K562 (cell line): ENCODE measurements at regions not wholly inside any gene's neighbourhood (a gene's known extent, or its start where the extent isn't known, plus 50 kb on each side); places are given as distances from the start of the nearest gene placed in this dataset.

ENCODE experiments used
- ATAC-seq: fragments of 200-7000 bp; cut with Tn5 transposase; 3 replicates; pipeline ENCODE4 v1.9.1; 2020; ENCODE audit warnings: moderate library complexity
- BruUV-seq: library from RNA; stranded (reverse); fragments of 400-500 nt; replicated peaks from 2 replicates; lab custom pipeline; 2021; lab: Mats Ljungman, UMichigan
- CTCF ChIA-PET: fragments of 300-600 bp; formaldehyde crosslinking; extraction: SDS; loops from one replicate; lab custom pipeline; 2021; ENCODE audit warnings: low intra/inter-chr PET ratio; lab: Yijun Ruan, JAX
- POLR2A ChIA-PET: fragments of 300-600, 350-650 bp; sonication (Branson Sonifier 250); formaldehyde crosslinking; extraction: SDS; loops from one replicate; lab custom pipeline; 2021; ENCODE audit warnings: antibody characterized with exemption, inconsistent platforms; lab: Yijun Ruan, JAX
- DNase-seq, 4 experiments: peaks; one replicate each; pipeline versions ENCODE4 v3.0.0 to v3.0.0-alpha.2; 2011 to 2018; ENCODE audit warnings: low spot score in 3 of 4, mixed read lengths in 3 of 4; ENCODE audit errors: extremely low read depth in 1 of 4
- FAIRE-seq: peaks from 2 replicates; lab custom pipeline; 2011; peaks lifted over from hg19 to GRCh38; lab: Jason Lieb, UNC
- H2AFZ ChIP-seq: 2 replicates; pipeline ENCODE4 v1.6.0; 2011; ENCODE audit warnings: low read depth, low read length, control low read depth, inconsistent platforms
- H3K27ac ChIP-seq: fragments of 200-600 bp; 3 replicates; pipeline ENCODE4 v1.8.0; 2011; ENCODE audit warnings: low read depth, mild to moderate bottlenecking, control low read depth, inconsistent platforms, low read length, moderate library complexity, mixed read lengths; ENCODE audit errors: extremely low read depth
- H3K27me3 ChIP-seq, 2 experiments: fragments of 300-600 bp in 1 of 2; 2 replicates in 1 of 2; 3 replicates in 1 of 2; pipeline versions ENCODE4 v1.6.0 to v1.8.0; 2011; ENCODE audit warnings: inconsistent platforms in 2 of 2, low read length in 2 of 2, mild to moderate bottlenecking in 1 of 2, mixed read lengths in 1 of 2, moderate library complexity in 1 of 2; ENCODE audit not compliant: control insufficient read depth in 2 of 2, insufficient read depth in 2 of 2
- H3K36me3 ChIP-seq: fragments of 300-600 bp; 3 replicates; pipeline ENCODE4 v1.8.0; 2011; ENCODE audit warnings: mild to moderate bottlenecking, low read length, inconsistent platforms; ENCODE audit not compliant: control insufficient read depth, insufficient read depth
- H3K4me1 ChIP-seq, 2 experiments: fragments of 200-600 bp in 1 of 2; replicated peaks in 1 of 2; 2 replicates in 1 of 2; 3 replicates in 1 of 2; pipeline versions ENCODE4 v1.5.1 to v1.8.0; 2011; ENCODE audit warnings: inconsistent platforms in 2 of 2, low read length in 2 of 2, mild to moderate bottlenecking in 1 of 2, mixed read lengths in 1 of 2, moderate library complexity in 1 of 2; ENCODE audit not compliant: control insufficient read depth in 2 of 2, insufficient read depth in 2 of 2
- H3K4me2 ChIP-seq: 2 replicates; pipeline ENCODE4 v1.6.1; 2011; ENCODE audit warnings: low read length, control low read depth, inconsistent platforms, mixed read lengths; ENCODE audit not compliant: insufficient read depth
- H3K4me3 ChIP-seq: fragments of 200-600 bp; sonication (generic), shearing (Covaris generic); 2 replicates; pipeline ENCODE4 v1.5.1; 2016; ENCODE audit warnings: control low read depth, inconsistent platforms
- H3K79me2 ChIP-seq: fragments of 200-600 bp; 3 replicates; pipeline ENCODE4 v1.8.0; 2011; ENCODE audit warnings: low read length, inconsistent platforms; ENCODE audit not compliant: control insufficient read depth, insufficient read depth
- H3K9ac ChIP-seq, 2 experiments: 2 replicates each; pipeline versions ENCODE4 v1.6.0 to v1.6.1; 2011; ENCODE audit warnings: low read depth in 2 of 2, low read length in 2 of 2, control low read depth in 1 of 2, inconsistent platforms in 1 of 2, mild to moderate bottlenecking in 1 of 2, mixed read lengths in 1 of 2; ENCODE audit not compliant: insufficient read depth in 1 of 2
- H3K9me1 ChIP-seq: one replicate; pipeline ENCODE4 v1.6.0; 2011; ENCODE audit warnings: inconsistent platforms, mild to moderate bottlenecking, low read length, moderate library complexity; ENCODE audit not compliant: control insufficient read depth, insufficient read depth
- H3K9me3 ChIP-seq: replicated peaks from 2 replicates; pipeline ENCODE4 v1.5.1; 2011; ENCODE audit warnings: low read depth, low read length, inconsistent platforms; ENCODE audit not compliant: control insufficient read depth, insufficient read depth
- H4K20me1 ChIP-seq: replicated peaks from 2 replicates; pipeline ENCODE4 v1.6.1; 2011; ENCODE audit warnings: low read length, inconsistent platforms, mixed read lengths; ENCODE audit not compliant: control insufficient read depth, insufficient read depth
- HOMEZ ChIP-seq: fragments of 250-450 bp; sonication (Bioruptor Pico); IDR thresholded peaks from 2 replicates; pipeline ENCODE4 v1.4.0; 2020; ENCODE audit warnings: mild to moderate bottlenecking, moderate library complexity
- MCM7 ChIP-seq, 2 experiments: fragments of 450-650 bp; IDR thresholded peaks; 2 replicates each; pipeline ENCODE4 v1.6.1; 2016 to 2018
- SAFB ChIP-seq: fragments of 200-400 bp; formaldehyde crosslinking; IDR thresholded peaks from 2 replicates; pipeline ENCODE4 v1.6.1; 2017; ENCODE audit warnings: low read depth, low read length, borderline replicate concordance
- SPI1 ChIP-seq: IDR thresholded peaks from 2 replicates; pipeline ENCODE4 v1.6.1; 2011; ENCODE audit warnings: low read depth, low read length, control low read depth, borderline replicate concordance
- TOE1 ChIP-seq, 2 experiments: fragments of 450-650 bp in 1 of 2; sonication (generic) in 1 of 2; formaldehyde crosslinking in 1 of 2; IDR thresholded peaks; 2 replicates each; pipeline versions ENCODE4 v1.7.1 to v1.8.0; 2016 to 2022; ENCODE audit warnings: borderline replicate concordance in 2 of 2, mild to moderate bottlenecking in 2 of 2, antibody characterized with exemption in 1 of 2, inconsistent platforms in 1 of 2, low read depth in 1 of 2, missing genetic modification reagents in 1 of 2, moderate library complexity in 1 of 2
- ZKSCAN8 ChIP-seq: fragments of 200-800 bp; sonication (Bioruptor generic); IDR thresholded peaks from 2 replicates; pipeline ENCODE4 v1.6.1; 2016; ENCODE audit warnings: missing genetic modification characterization, missing compliant biosample characterization
- ZNF561 ChIP-seq: fragments of 450-650 bp; formaldehyde crosslinking; conservative IDR thresholded peaks from 2 replicates; pipeline ENCODE4 v1.4.0; 2020; ENCODE audit warnings: mild to moderate bottlenecking, moderate library complexity
- ZNF778 ChIP-seq: fragments of 450-650 bp; formaldehyde crosslinking; IDR thresholded peaks from 2 replicates; pipeline ENCODE4 v1.4.0; 2020; ENCODE audit warnings: mild to moderate bottlenecking, moderate library complexity
- WGBS: fragments of 100-300 bp; shearing (Covaris generic); methylation state at CpG from one replicate; pipeline ENCODE4 v1.1.6; 2016; ENCODE audit warnings: low coverage, mixed read lengths; ENCODE audit not compliant: insufficient coverage; ENCODE audit errors: missing lambda C conversion rate; 5-methylcytosine and 5-hydroxymethylcytosine counted together
- in situ Hi-C: fragments of 300-500 bp; cut with MboI; formaldehyde crosslinking; loops from 4 replicates; pipeline ENCODE4 v1.15.0; 2018; ENCODE audit warnings: inconsistent platforms, mixed read lengths
- intact Hi-C: fragments of 100-400 bp; cut with micrococcal nuclease; formaldehyde crosslinking; loops from 2 replicates; pipeline ENCODE4 v1.14.2; 2022

GRCh38 chr9:106532306-106533015, 330.5 kb upstream of the ZNF462 start (continued):
- no peak for TF ChIP-seq HOMEZ (CRISPR knock-in tag)
- no peak for TF ChIP-seq TOE1 (IDR thresholded peaks at IDR 0.05; ENCODE audit: borderline replicate concordance)
- no peak for TF ChIP-seq TOE1 (CRISPR knock-in tag; IDR thresholded peaks at IDR 0.05; ENCODE audit: borderline replicate concordance, low read depth)
- no peak for TF ChIP-seq ZNF561 (CRISPR knock-in tag)
- TF ChIP-seq, all 486 proteins: peak for 0

GRCh38 chr9:106534800-106535199, 328.2 kb upstream of the ZNF462 start:
- WGBS, result 0% methylated on average over 3 of the region's 3 CpGs
- no peak overlapping the region for H3K27ac ChIP-seq
- H3K4me3 ChIP-seq, result no peak overlapping the region
- no peaks in the 10 kb centered on the region for H3K9me1 ChIP-seq
- no peaks in the 10 kb centered on the region for H3K4me1 ChIP-seq
- FAIRE-seq, result no peak
- POLR2A ChIA-PET, result interaction anchor here (0.7 kb wide), 1 partner anchor 623 kb away, joined by 3 read pairs; no protein-coding TSS in a partner anchor
- intact Hi-C loops (no loop called here), in situ Hi-C loops (no loop called here)
- H3K9ac ChIP-seq, result no peak overlapping the region
- TF ChIP-seq ZNF778 (CRISPR knock-in tag) (no peak), MCM7 (IDR thresholded peaks at IDR 0.05) (no peak), SPI1 (no peak), ZKSCAN8 (CRISPR knock-in tag) (no peak), SAFB (no peak)
- CTCF ChIA-PET, result no interaction called here
- no peak for ATAC-seq
- H3K27me3 ChIP-seq, result no peaks in the 10 kb centered on the region
- H4K20me1 ChIP-seq, result no peaks in the 10 kb centered on the region
- no peaks in the 10 kb centered on the region for H3K36me3 ChIP-seq
- no peaks in the 10 kb centered on the region for H3K79me2 ChIP-seq
- no peak overlapping the region for H3K4me2 ChIP-seq
- no peak for DNase-seq
- no peak overlapping the region for H2AFZ ChIP-seq
- H3K9me3 ChIP-seq, result no peaks in the 10 kb centered on the region; the same call in 1 of the 2 replicates
- BruUV-seq, result no TSS peak
